ENCODE measurements at regions not wholly inside any gene's neighbourhood (a gene's known extent, or its start where the extent isn't known, plus 50 kb on each side); places are given as distances from the start of the nearest gene placed in this dataset.
A peak's percentile ranks its signal among the peaks of the same experiment; 100 is the strongest.

DNA sequence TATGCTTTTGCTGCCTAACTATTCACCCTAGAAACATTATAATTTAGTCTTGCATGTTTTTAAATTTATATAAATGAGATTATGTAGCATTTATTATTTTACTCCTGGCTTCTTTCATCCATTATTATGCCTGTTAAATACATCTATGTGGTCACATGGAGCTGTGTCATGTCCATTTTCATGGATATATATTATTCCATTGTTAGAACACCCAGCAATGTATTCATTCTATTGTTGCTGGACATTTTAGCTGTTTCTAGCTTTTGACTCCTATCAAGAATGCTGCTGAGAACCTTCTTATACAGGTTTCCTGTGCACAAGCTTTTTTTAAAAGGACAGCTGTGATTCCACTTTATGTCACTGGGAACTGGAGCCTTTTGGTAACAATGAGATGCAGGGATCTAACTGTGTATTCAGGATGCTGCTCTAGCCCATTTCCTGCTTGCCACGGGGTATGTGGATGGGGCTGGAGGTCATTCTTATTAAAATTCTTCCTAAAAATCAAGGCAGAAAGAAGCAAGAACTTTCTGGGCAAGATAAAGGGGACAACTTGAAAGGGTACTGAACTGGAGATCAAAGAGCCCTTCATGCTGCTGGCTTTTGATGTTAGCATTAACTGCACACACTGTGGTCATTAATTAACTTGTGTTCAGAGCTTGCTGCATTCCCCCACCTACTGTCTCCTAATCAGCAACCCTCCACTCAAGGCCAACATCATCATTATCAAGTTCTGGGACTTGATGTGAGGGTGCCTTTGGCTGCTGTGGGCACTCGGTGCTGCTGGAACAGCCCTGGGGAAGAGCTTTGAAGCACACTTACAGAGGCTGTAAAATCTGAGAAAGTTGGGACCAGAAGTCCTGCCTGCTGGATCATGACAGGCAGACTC lies 96.6 kb upstream of the AKIRIN2 start (continued):
- TF ChIP-seq ZNF501 (CRISPR knock-in tag; IDR thresholded peaks at IDR 0.05) (peak; percentile 53; the same call in 1 of the 2 replicates), HNRNPK (IDR thresholded peaks at IDR 0.05; ENCODE audit: low read depth, low read length, poor library complexity, severe bottlenecking) (no peak), ZNF781 (CRISPR knock-in tag; IDR thresholded peaks at IDR 0.05; ENCODE audit: borderline replicate concordance, not compliant biosample characterization) (peak; percentile 80), ZBTB1 (CRISPR knock-in tag; IDR thresholded peaks at IDR 0.05; ENCODE audit: borderline replicate concordance) (no peak), ZNF546 (CRISPR knock-in tag; conservative IDR thresholded peaks at IDR 0.05) (no peak), ZNF274 (CRISPR knock-in tag; IDR thresholded peaks at IDR 0.05) (no peak), NCOA2 (CRISPR knock-in tag; IDR thresholded peaks at IDR 0.05) (peak; percentile 99), NAIF1 (CRISPR knock-in tag; IDR thresholded peaks at IDR 0.05; ENCODE audit: borderline replicate concordance) (0 out of 2 replicates have a peak, but pooled peaks have one; percentile 26), MAFF (IDR thresholded peaks at IDR 0.05; ENCODE audit: low read depth, low read length) (0 out of 2 replicates have a peak, but pooled peaks have one; percentile 1), ZMYM3 (CRISPR knock-in tag; IDR thresholded peaks at IDR 0.05) (peak; percentile 84), ZNF589 (CRISPR knock-in tag; conservative IDR thresholded peaks at IDR 0.05) (0 out of 2 replicates have a peak, but pooled peaks have one; percentile 35), CENPT (CRISPR knock-in tag; IDR thresholded peaks at IDR 0.05; ENCODE audit: low read depth) (no peak), CEBPG (CRISPR knock-in tag; IDR thresholded peaks at IDR 0.05) (peak; percentile 62; the same call in 1 of the 2 replicates), SOX5 (CRISPR knock-in tag; IDR thresholded peaks at IDR 0.05; ENCODE audit: borderline replicate concordance) (peak; percentile 98), ZSCAN9 (CRISPR knock-in tag; IDR thresholded peaks at IDR 0.05; ENCODE audit: borderline replicate concordance) (peak; percentile 53; the same call in 1 of the 2 replicates), ZNF30 (CRISPR knock-in tag; IDR thresholded peaks at IDR 0.05) (no peak), RCOR2 (CRISPR knock-in tag; IDR thresholded peaks at IDR 0.05) (peak; percentile 97)
- TF ChIP-seq, protein P1, sequence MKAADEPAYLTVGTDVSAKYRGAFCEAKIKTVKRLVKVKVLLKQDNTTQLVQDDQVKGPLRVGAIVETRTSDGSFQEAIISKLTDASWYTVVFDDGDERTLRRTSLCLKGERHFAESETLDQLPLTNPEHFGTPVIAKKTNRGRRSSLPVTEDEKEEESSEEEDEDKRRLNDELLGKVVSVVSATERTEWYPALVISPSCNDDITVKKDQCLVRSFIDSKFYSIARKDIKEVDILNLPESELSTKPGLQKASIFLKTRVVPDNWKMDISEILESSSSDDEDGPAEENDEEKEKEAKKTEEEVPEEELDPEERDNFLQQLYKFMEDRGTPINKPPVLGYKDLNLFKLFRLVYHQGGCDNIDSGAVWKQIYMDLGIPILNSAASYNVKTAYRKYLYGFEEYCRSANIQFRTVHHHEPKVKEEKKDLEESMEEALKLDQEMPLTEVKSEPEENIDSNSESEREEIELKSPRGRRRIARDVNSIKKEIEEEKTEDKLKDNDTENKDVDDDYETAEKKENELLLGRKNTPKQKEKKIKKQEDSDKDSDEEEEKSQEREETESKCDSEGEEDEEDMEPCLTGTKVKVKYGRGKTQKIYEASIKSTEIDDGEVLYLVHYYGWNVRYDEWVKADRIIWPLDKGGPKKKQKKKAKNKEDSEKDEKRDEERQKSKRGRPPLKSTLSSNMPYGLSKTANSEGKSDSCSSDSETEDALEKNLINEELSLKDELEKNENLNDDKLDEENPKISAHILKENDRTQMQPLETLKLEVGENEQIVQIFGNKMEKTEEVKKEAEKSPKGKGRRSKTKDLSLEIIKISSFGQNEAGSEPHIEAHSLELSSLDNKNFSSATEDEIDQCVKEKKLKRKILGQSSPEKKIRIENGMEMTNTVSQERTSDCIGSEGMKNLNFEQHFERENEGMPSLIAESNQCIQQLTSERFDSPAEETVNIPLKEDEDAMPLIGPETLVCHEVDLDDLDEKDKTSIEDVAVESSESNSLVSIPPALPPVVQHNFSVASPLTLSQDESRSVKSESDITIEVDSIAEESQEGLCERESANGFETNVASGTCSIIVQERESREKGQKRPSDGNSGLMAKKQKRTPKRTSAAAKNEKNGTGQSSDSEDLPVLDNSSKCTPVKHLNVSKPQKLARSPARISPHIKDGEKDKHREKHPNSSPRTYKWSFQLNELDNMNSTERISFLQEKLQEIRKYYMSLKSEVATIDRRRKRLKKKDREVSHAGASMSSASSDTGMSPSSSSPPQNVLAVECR (CRISPR knock-in tag; IDR thresholded peaks at IDR 0.05; ENCODE audit: borderline replicate concordance): peak; percentile 71; the same call in 1 of the 2 replicates
- TF ChIP-seq, protein P2, sequence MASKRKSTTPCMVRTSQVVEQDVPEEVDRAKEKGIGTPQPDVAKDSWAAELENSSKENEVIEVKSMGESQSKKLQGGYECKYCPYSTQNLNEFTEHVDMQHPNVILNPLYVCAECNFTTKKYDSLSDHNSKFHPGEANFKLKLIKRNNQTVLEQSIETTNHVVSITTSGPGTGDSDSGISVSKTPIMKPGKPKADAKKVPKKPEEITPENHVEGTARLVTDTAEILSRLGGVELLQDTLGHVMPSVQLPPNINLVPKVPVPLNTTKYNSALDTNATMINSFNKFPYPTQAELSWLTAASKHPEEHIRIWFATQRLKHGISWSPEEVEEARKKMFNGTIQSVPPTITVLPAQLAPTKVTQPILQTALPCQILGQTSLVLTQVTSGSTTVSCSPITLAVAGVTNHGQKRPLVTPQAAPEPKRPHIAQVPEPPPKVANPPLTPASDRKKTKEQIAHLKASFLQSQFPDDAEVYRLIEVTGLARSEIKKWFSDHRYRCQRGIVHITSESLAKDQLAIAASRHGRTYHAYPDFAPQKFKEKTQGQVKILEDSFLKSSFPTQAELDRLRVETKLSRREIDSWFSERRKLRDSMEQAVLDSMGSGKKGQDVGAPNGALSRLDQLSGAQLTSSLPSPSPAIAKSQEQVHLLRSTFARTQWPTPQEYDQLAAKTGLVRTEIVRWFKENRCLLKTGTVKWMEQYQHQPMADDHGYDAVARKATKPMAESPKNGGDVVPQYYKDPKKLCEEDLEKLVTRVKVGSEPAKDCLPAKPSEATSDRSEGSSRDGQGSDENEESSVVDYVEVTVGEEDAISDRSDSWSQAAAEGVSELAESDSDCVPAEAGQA (IDR thresholded peaks at IDR 0.05; ENCODE audit: low read depth): no peak
- TF ChIP-seq, protein P2 (CRISPR knock-in tag; IDR thresholded peaks at IDR 0.05; ENCODE audit: borderline replicate concordance): no peak; the same call in 1 of the 2 replicates
